IMR-90 (cell line): ENCODE measurements at regions not wholly inside any gene's neighbourhood (a gene's known extent, or its start where the extent isn't known, plus 50 kb on each side); places are given as distances from the start of the nearest gene placed in this dataset.

ENCODE experiments used
- ATAC-seq: fragments of 200-7000 bp; cut with Tn5 transposase; 2 replicates; pipeline ENCODE4 v1.9.1; 2020; ENCODE audit warnings: low read depth, mild to moderate bottlenecking, moderate library complexity
- BruUV-seq: library from RNA; stranded (reverse); fragments of 400-500 nt; replicated peaks from 2 replicates; lab custom pipeline; 2021; lab: Mats Ljungman, UMichigan
- CTCF ChIA-PET: fragments of 300-600 bp; formaldehyde crosslinking; extraction: SDS; loops from one replicate; lab custom pipeline; 2021; ENCODE audit warnings: antibody characterized with exemption; lab: Yijun Ruan, JAX
- POLR2A ChIA-PET: fragments of 300-600 bp; sonication (Branson Sonifier 250); formaldehyde crosslinking; loops from one replicate; lab custom pipeline; 2022; ENCODE audit warnings: antibody characterized with exemption; ENCODE audit not compliant: unreplicated experiment; lab: Charles Lee
- DNase-seq: peaks from one replicate; pipeline ENCODE4 v3.0.0; 2013
- H2AFZ ChIP-seq: replicated peaks from 2 replicates; pipeline ENCODE3; 2013; ENCODE audit warnings: low read length, mild to moderate bottlenecking; ENCODE audit not compliant: poor library complexity
- H2AK5ac ChIP-seq: 2 replicates; pipeline ENCODE4 v1.6.1; 2013; ENCODE audit warnings: low read depth, low read length, inconsistent platforms
- H2AK9ac ChIP-seq: replicated peaks from 2 replicates; pipeline ENCODE3; 2013; ENCODE audit warnings: mild to moderate bottlenecking, low read depth, low read length, moderate library complexity; ENCODE audit not compliant: poor library complexity
- H2BK120ac ChIP-seq: 2 replicates; pipeline ENCODE4 v1.6.1; 2013; ENCODE audit warnings: low read depth, low read length, inconsistent platforms
- H2BK15ac ChIP-seq: 3 replicates; pipeline ENCODE4 v1.6.1; 2013; ENCODE audit warnings: low read depth, low read length, inconsistent platforms
- H2BK20ac ChIP-seq: 2 replicates; pipeline ENCODE4 v1.6.1; 2013; ENCODE audit warnings: low read depth, mild to moderate bottlenecking, inconsistent platforms, low read length, moderate library complexity
- H2BK5ac ChIP-seq: 2 replicates; pipeline ENCODE4 v1.6.1; 2013; ENCODE audit warnings: mild to moderate bottlenecking, low read depth, low read length, inconsistent platforms; ENCODE audit not compliant: poor library complexity, severe bottlenecking
- H3K14ac ChIP-seq: replicated peaks from 2 replicates; pipeline ENCODE4 v1.6.1; 2013; ENCODE audit warnings: low read depth, low read length, inconsistent platforms
- H3K18ac ChIP-seq: 2 replicates; pipeline ENCODE4 v1.6.1; 2013; ENCODE audit warnings: low read depth, low read length, control low read depth
- H3K23ac ChIP-seq: 2 replicates; pipeline ENCODE4 v1.6.1; 2013; ENCODE audit warnings: low read depth, low read length, inconsistent platforms
- H3K27ac ChIP-seq: 2 replicates; pipeline ENCODE4 v1.5.1; 2013; ENCODE audit warnings: mild to moderate bottlenecking, control low read depth, low read length; ENCODE audit not compliant: insufficient read depth
- H3K27me3 ChIP-seq: 2 replicates; pipeline ENCODE4 v1.6.1; 2013; ENCODE audit warnings: low read length; ENCODE audit not compliant: control insufficient read depth, insufficient read depth
- H3K36me3 ChIP-seq: 2 replicates; pipeline ENCODE4 v1.6.1; 2013; ENCODE audit warnings: low read length, mixed read lengths; ENCODE audit not compliant: control insufficient read depth, insufficient read depth
- H3K4ac ChIP-seq: 2 replicates; pipeline ENCODE4 v1.6.1; 2013; ENCODE audit warnings: low read depth, low read length, inconsistent platforms
- H3K4me1 ChIP-seq: 2 replicates; pipeline ENCODE4 v1.6.1; 2013; ENCODE audit warnings: low read length, mixed read lengths; ENCODE audit not compliant: control insufficient read depth, insufficient read depth
- H3K4me2 ChIP-seq: 2 replicates; pipeline ENCODE4 v1.6.1; 2013; ENCODE audit warnings: low read depth, mild to moderate bottlenecking, control low read depth, low read length, moderate library complexity
- H3K4me3 ChIP-seq: 2 replicates; pipeline ENCODE4 v1.5.1; 2013; ENCODE audit warnings: low read depth, mild to moderate bottlenecking, control low read depth, low read length, moderate library complexity; ENCODE audit not compliant: insufficient read depth
- H3K56ac ChIP-seq: 2 replicates; pipeline ENCODE4 v1.6.1; 2013; ENCODE audit warnings: low read length, inconsistent platforms; ENCODE audit not compliant: insufficient read depth; ENCODE audit errors: extremely low read depth
- H3K79me1 ChIP-seq, 2 experiments: 2 replicates each; pipeline ENCODE4 v1.6.1; 2013; ENCODE audit warnings: low read length in 2 of 2, inconsistent platforms in 1 of 2, low read depth in 1 of 2
- H3K9ac ChIP-seq: 2 replicates; pipeline ENCODE4 v1.6.1; 2013; ENCODE audit warnings: low read depth, low read length, control low read depth
- H3K9me1 ChIP-seq: 2 replicates; pipeline ENCODE4 v1.6.1; 2013; ENCODE audit warnings: low read length, inconsistent platforms; ENCODE audit not compliant: insufficient read depth
- H3K9me3 ChIP-seq: 2 replicates; pipeline ENCODE4 v1.6.1; 2013; ENCODE audit warnings: low read length; ENCODE audit not compliant: control insufficient read depth, insufficient read depth
- H4K20me1 ChIP-seq: 2 replicates; pipeline ENCODE4 v1.6.1; 2013; ENCODE audit warnings: low read length, inconsistent platforms; ENCODE audit not compliant: insufficient read depth
- H4K5ac ChIP-seq: 2 replicates; pipeline ENCODE4 v1.6.1; 2013; ENCODE audit warnings: mild to moderate bottlenecking, low read depth, low read length, control low read depth
- H4K8ac ChIP-seq, 2 experiments: 2 replicates each; pipeline ENCODE4 v1.6.1; 2013; ENCODE audit warnings: low read depth in 2 of 2, low read length in 2 of 2, control low read depth in 1 of 2, inconsistent platforms in 1 of 2
- H4K91ac ChIP-seq: 2 replicates; pipeline ENCODE4 v1.6.1; 2013; ENCODE audit warnings: low read depth, low read length, inconsistent platforms; ENCODE audit not compliant: insufficient read depth
- BHLHE40 ChIP-seq: fragments of 150-350 bp; IDR thresholded peaks from 2 replicates; pipeline ENCODE4 v1.6.1; 2016; ENCODE audit warnings: mild to moderate bottlenecking, low read depth, low read length
- CEBPB ChIP-seq: IDR thresholded peaks from 2 replicates; pipeline ENCODE4 v1.6.1; 2012; ENCODE audit warnings: low read depth, low read length, improper control_type of control experiment
- CHD1 ChIP-seq: IDR thresholded peaks from 2 replicates; pipeline ENCODE4 v1.6.1; 2012; ENCODE audit warnings: low read depth, low read length, improper control_type of control experiment
- FOS ChIP-seq: fragments of 150-350 bp; IDR thresholded peaks from 2 replicates; pipeline ENCODE4 v1.6.1; 2016; ENCODE audit warnings: low read depth, low read length
- MAFK ChIP-seq: IDR thresholded peaks from 2 replicates; pipeline ENCODE4 v1.6.1; 2012; ENCODE audit warnings: low read depth, low read length, improper control_type of control experiment
- MAZ ChIP-seq: IDR thresholded peaks from 2 replicates; pipeline ENCODE4 v1.6.1; 2012; ENCODE audit warnings: low read depth, mild to moderate bottlenecking, low read length, improper control_type of control experiment, moderate library complexity, borderline replicate concordance
- MXI1 ChIP-seq: IDR thresholded peaks from 2 replicates; pipeline ENCODE4 v1.6.1; 2012; ENCODE audit warnings: low read depth, mild to moderate bottlenecking, low read length, moderate library complexity, borderline replicate concordance
- NFE2L2 ChIP-seq: fragments of 150-350 bp; IDR thresholded peaks from 2 replicates; pipeline ENCODE4 v1.6.1; 2016; ENCODE audit warnings: low read depth, mild to moderate bottlenecking, low read length
- POLR2A ChIP-seq: IDR thresholded peaks from 2 replicates; pipeline ENCODE4 v1.6.1; 2012; ENCODE audit warnings: mild to moderate bottlenecking, low read depth, low read length
- RAD21 ChIP-seq: IDR thresholded peaks from 2 replicates; pipeline ENCODE4 v1.6.1; 2012; ENCODE audit warnings: low read length, improper control_type of control experiment
- RCOR1 ChIP-seq: IDR thresholded peaks from 2 replicates; pipeline ENCODE4 v1.6.1; 2012; ENCODE audit warnings: mild to moderate bottlenecking, low read length, improper control_type of control experiment; ENCODE audit not compliant: insufficient replicate concordance
- RFX5 ChIP-seq: IDR thresholded peaks from 2 replicates; pipeline ENCODE4 v1.8.0; 2012; ENCODE audit warnings: low read depth, mild to moderate bottlenecking, low read length, moderate library complexity
- SMC3 ChIP-seq: fragments of 150-350 bp; IDR thresholded peaks from 2 replicates; pipeline ENCODE4 v1.6.1; 2016; ENCODE audit warnings: low read depth, mild to moderate bottlenecking, antibody characterized with exemption, low read length, moderate library complexity
- dilution Hi-C: fragments of 300-500 bp; cut with HindIII; formaldehyde crosslinking; loops from one replicate; pipeline ENCODE4 v1.14.3; 2018; ENCODE audit warnings: low sequenced_read_pairs; ENCODE audit not compliant: unreplicated experiment
- in situ Hi-C: fragments of 300-500 bp; cut with MboI; formaldehyde crosslinking; loops from 3 replicates; pipeline ENCODE4 v1.14.3; 2019; ENCODE audit warnings: low sequenced_read_pairs, inconsistent platforms, mixed read lengths
- intact Hi-C: fragments of 100-400 bp; cut with micrococcal nuclease; formaldehyde crosslinking; loops from 2 replicates; pipeline ENCODE4 v1.10.0; 2022
- TF ChIP-seq, protein P1 (sequence below): fragments of 150-350 bp; IDR thresholded peaks from 2 replicates; pipeline ENCODE4 v1.6.1; 2017; ENCODE audit warnings: mild to moderate bottlenecking, antibody characterized with exemption, low read length, low read depth
- TF ChIP-seq, protein P2 (sequence below): fragments of 150-350 bp; IDR thresholded peaks from 2 replicates; pipeline ENCODE4 v1.6.1; 2016; ENCODE audit warnings: low read depth, mild to moderate bottlenecking, low read length, moderate library complexity, borderline replicate concordance
- TF ChIP-seq, protein P3 (sequence below): conservative IDR thresholded peaks from 2 replicates; pipeline ENCODE4 v1.5.1; 2012; ENCODE audit warnings: mild to moderate bottlenecking, low read depth, low read length, improper control_type of control experiment

DNA sequence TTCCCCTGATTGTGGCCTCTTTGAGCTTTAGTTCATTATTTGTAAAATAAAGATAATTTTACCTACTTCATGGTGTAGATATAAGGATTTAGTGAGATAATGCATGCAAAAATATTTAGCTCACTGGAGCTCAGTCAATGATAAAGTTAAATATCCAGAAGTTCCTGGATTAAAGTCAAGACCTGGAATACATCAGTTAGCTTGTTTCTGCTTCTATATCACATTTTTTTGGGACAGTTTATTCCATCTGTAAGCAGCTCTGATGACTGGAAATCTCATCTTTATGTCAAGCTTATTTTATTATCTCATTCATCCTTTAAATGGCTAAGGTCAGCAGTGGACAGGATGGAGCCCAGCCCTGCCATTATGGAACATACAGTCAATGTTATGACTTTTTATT, 152.0 kb downstream of the EVA1A start:
- dilution Hi-C loops (no loop called here), in situ Hi-C loops (loop anchor here (10.0 to 25.0 kb wide), 2 partner anchors 494 to 721 kb away; no protein-coding TSS in a partner anchor), intact Hi-C loops (loop anchor here (10.0 kb wide), 1 partner anchor 314 kb away; no protein-coding TSS in a partner anchor)
- ATAC-seq = no peak
- Histone ChIP-seq H3K9ac (no peak overlapping the region), H2BK5ac (no peak overlapping the region), H3K27ac (no peak overlapping the region), H2AK9ac (no peak overlapping the region), H2BK120ac (no peak overlapping the region), H3K4me1 (no peaks in the 10 kb centered on the region), H3K36me3 (no peaks in the 10 kb centered on the region), H3K14ac (no peak overlapping the region), H3K79me1 (no peaks in the 10 kb centered on the region), H3K56ac (no peak overlapping the region), H3K4me3 (no peak overlapping the region), H3K4ac (no peak overlapping the region), H4K91ac (no peak overlapping the region), H3K18ac (no peak overlapping the region), H4K5ac (no peak overlapping the region), H2BK15ac (no peak overlapping the region), H3K23ac (no peak overlapping the region), H2AK5ac (no peak overlapping the region), H2BK20ac (no peak overlapping the region), H3K27me3 (peaks cover 30% of the 10 kb centered on the region), H2AFZ (no peak overlapping the region), H4K8ac (no peak overlapping the region), H3K9me3 (no peaks in the 10 kb centered on the region), H3K4me2 (no peak overlapping the region), H4K20me1 (no peaks in the 10 kb centered on the region), H3K9me1 (no peaks in the 10 kb centered on the region)
- no peak for DNase-seq
- ChIA-PET CTCF (interaction anchor here (0.7 kb wide), 1 partner anchor 310 kb away, joined by 3 read pairs; no protein-coding TSS in a partner anchor), POLR2A (no interaction called here)
- TF ChIP-seq FOS (no peak), CEBPB (no peak), BHLHE40 (no peak), RCOR1 (no peak), MAFK (no peak), SMC3 (no peak), RFX5 (no peak), MXI1 (no peak), POLR2A (no peak), CHD1 (no peak), MAZ (no peak), NFE2L2 (no peak), RAD21 (no peak)
- TF ChIP-seq, protein P1, sequence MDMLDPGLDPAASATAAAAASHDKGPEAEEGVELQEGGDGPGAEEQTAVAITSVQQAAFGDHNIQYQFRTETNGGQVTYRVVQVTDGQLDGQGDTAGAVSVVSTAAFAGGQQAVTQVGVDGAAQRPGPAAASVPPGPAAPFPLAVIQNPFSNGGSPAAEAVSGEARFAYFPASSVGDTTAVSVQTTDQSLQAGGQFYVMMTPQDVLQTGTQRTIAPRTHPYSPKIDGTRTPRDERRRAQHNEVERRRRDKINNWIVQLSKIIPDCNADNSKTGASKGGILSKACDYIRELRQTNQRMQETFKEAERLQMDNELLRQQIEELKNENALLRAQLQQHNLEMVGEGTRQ = no peak
- TF ChIP-seq, protein P2, sequence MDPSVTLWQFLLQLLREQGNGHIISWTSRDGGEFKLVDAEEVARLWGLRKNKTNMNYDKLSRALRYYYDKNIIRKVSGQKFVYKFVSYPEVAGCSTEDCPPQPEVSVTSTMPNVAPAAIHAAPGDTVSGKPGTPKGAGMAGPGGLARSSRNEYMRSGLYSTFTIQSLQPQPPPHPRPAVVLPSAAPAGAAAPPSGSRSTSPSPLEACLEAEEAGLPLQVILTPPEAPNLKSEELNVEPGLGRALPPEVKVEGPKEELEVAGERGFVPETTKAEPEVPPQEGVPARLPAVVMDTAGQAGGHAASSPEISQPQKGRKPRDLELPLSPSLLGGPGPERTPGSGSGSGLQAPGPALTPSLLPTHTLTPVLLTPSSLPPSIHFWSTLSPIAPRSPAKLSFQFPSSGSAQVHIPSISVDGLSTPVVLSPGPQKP = no peak
- TF ChIP-seq, protein P3, sequence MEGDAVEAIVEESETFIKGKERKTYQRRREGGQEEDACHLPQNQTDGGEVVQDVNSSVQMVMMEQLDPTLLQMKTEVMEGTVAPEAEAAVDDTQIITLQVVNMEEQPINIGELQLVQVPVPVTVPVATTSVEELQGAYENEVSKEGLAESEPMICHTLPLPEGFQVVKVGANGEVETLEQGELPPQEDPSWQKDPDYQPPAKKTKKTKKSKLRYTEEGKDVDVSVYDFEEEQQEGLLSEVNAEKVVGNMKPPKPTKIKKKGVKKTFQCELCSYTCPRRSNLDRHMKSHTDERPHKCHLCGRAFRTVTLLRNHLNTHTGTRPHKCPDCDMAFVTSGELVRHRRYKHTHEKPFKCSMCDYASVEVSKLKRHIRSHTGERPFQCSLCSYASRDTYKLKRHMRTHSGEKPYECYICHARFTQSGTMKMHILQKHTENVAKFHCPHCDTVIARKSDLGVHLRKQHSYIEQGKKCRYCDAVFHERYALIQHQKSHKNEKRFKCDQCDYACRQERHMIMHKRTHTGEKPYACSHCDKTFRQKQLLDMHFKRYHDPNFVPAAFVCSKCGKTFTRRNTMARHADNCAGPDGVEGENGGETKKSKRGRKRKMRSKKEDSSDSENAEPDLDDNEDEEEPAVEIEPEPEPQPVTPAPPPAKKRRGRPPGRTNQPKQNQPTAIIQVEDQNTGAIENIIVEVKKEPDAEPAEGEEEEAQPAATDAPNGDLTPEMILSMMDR = no peak
- no TSS peak for BruUV-seq
